K562 (cell line): ENCODE measurements at regions not wholly inside any gene's neighbourhood (a gene's known extent, or its start where the extent isn't known, plus 50 kb on each side); places are given as distances from the start of the nearest gene placed in this dataset.

Experiments
- BMI1 ChIP-seq: fragments of 150-350 bp; IDR thresholded peaks from 2 replicates; pipeline ENCODE4 v1.6.1; 2014; ENCODE audit warnings: low read length
- TF ChIP-seq, protein P1 (sequence below), 3 experiments: IDR thresholded peaks in 2 of 3; conservative IDR thresholded peaks in 1 of 3; 2 replicates each; pipeline ENCODE4 v1.5.1; 2011 to 2012; ENCODE audit warnings: low read length in 3 of 3, mild to moderate bottlenecking in 3 of 3, control low read depth in 2 of 3, improper control_type of control experiment in 1 of 3, inconsistent platforms in 1 of 3, low read depth in 1 of 3, mixed read lengths in 1 of 3, moderate library complexity in 1 of 3; ENCODE audit not compliant: insufficient read depth in 2 of 3

GRCh38 chr9:3751125-3751758 lies 225.4 kb upstream of the RFX3 start:
- TF ChIP-seq, protein P1, sequence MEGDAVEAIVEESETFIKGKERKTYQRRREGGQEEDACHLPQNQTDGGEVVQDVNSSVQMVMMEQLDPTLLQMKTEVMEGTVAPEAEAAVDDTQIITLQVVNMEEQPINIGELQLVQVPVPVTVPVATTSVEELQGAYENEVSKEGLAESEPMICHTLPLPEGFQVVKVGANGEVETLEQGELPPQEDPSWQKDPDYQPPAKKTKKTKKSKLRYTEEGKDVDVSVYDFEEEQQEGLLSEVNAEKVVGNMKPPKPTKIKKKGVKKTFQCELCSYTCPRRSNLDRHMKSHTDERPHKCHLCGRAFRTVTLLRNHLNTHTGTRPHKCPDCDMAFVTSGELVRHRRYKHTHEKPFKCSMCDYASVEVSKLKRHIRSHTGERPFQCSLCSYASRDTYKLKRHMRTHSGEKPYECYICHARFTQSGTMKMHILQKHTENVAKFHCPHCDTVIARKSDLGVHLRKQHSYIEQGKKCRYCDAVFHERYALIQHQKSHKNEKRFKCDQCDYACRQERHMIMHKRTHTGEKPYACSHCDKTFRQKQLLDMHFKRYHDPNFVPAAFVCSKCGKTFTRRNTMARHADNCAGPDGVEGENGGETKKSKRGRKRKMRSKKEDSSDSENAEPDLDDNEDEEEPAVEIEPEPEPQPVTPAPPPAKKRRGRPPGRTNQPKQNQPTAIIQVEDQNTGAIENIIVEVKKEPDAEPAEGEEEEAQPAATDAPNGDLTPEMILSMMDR (IDR thresholded peaks at IDR 0.05 in 2 of 3, conservative IDR thresholded peaks at IDR 0.05 in 1 of 3; ENCODE audit: insufficient read depth in 2 of 3, low read depth in 1 of 3, low read length in 3 of 3): no peak
- no peak for TF ChIP-seq BMI1
